Transverse colon (tissue), 4 donors: ENCODE measurements at regions not wholly inside any gene's neighbourhood (a gene's known extent, or its start where the extent isn't known, plus 50 kb on each side); places are given as distances from the start of the nearest gene placed in this dataset.

Source experiments
- POLR2A ChIP-seq: fragments of 450-650 bp; IDR thresholded peaks from one replicate; pipeline ENCODE4 v1.6.1; 2016; ENCODE audit warnings: antibody characterized with exemption, mild to moderate bottlenecking, moderate library complexity
- POLR2AphosphoS5 ChIP-seq, 3 donors: sonication (generic); formaldehyde crosslinking; IDR thresholded peaks; one replicate each; pipeline ENCODE4 v1.6.1; 2016; ENCODE audit warnings: antibody characterized with exemption in 3 of 3
- TF ChIP-seq, protein P1 (sequence below), 5 experiments: fragments of 200-600 bp in 3 of 5; fragments of 450-650 bp in 2 of 5; sonication (generic) in 3 of 5; IDR thresholded peaks; 1 replicate in 2 of 5; 2 replicates in 3 of 5; pipeline ENCODE4 v1.5.1; 2016 to 2017; ENCODE audit warnings: antibody characterized with exemption in 5 of 5, inconsistent platforms in 3 of 5, mild to moderate bottlenecking in 2 of 5, moderate library complexity in 1 of 5

DNA sequence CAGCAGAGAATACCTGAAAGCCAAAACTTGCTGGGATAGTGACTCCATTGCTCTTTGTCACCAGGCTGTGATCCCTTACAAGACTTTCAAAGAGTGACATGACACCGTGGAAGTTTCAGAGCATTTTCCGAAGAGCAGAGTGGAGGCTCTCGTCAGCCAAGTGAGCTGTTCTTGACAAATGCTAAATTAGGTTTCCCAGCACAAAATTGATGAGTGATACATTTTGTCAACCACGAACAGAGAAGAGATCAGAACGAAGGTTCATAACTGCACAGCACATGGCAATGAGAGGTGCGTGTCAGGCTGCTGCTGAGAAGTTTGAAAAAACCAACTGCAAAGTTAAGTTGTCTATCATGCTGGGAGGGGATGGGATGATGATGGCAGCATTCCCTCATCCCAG is 184.4 kb upstream of the C1orf174 start:
- TF ChIP-seq, protein P1, sequence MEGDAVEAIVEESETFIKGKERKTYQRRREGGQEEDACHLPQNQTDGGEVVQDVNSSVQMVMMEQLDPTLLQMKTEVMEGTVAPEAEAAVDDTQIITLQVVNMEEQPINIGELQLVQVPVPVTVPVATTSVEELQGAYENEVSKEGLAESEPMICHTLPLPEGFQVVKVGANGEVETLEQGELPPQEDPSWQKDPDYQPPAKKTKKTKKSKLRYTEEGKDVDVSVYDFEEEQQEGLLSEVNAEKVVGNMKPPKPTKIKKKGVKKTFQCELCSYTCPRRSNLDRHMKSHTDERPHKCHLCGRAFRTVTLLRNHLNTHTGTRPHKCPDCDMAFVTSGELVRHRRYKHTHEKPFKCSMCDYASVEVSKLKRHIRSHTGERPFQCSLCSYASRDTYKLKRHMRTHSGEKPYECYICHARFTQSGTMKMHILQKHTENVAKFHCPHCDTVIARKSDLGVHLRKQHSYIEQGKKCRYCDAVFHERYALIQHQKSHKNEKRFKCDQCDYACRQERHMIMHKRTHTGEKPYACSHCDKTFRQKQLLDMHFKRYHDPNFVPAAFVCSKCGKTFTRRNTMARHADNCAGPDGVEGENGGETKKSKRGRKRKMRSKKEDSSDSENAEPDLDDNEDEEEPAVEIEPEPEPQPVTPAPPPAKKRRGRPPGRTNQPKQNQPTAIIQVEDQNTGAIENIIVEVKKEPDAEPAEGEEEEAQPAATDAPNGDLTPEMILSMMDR (IDR thresholded peaks at IDR 0.05) = no peak
- TF ChIP-seq POLR2A (no peak), POLR2AphosphoS5 (IDR thresholded peaks at IDR 0.05) (no peak)
